ENCODE measurements at regions not wholly inside any gene's neighbourhood (a gene's known extent, or its start where the extent isn't known, plus 50 kb on each side); places are given as distances from the start of the nearest gene placed in this dataset.

GRCh38 chr13:78465250-78465649 is 138.1 kb downstream of the POU4F1 start:
- BruUV-seq (replicated peaks) = no TSS peak
- Mint-ChIP-seq H3K27ac (ENCODE audit: low read depth, unreplicated experiment) (no peak overlapping the region), H3K27me3 (ENCODE audit: insufficient read depth, unreplicated experiment) (peaks cover 13% of the 10 kb centered on the region), H3K36me3 (ENCODE audit: insufficient read depth, unreplicated experiment) (no peaks in the 10 kb centered on the region), H3K9me3 (ENCODE audit: unreplicated experiment) (no peaks in the 10 kb centered on the region), H3K4me3 (ENCODE audit: unreplicated experiment) (no peak overlapping the region), H3K4me1 (ENCODE audit: insufficient read depth, unreplicated experiment) (no peaks in the 10 kb centered on the region)
- POLR2A ChIA-PET = no interaction called here
- intact Hi-C loops (cut with micrococcal nuclease) = no loop called here
- no peak for TF ChIP-seq CTCF (IDR thresholded peaks at IDR 0.05; ENCODE audit: unreplicated experiment)
- CTCF ChIA-PET = no interaction called here
- no peak for DNase-seq (ENCODE audit: unreplicated experiment)

- ChIA-PET POLR2A (no interaction called here), CTCF (interaction anchor here (0.7 kb wide), 1 partner anchor 83 kb away, joined by 4 read pairs; no protein-coding TSS in a partner anchor)
- Mint-ChIP-seq H3K4me1 (ENCODE audit: insufficient read depth, unreplicated experiment) (no peaks in the 10 kb centered on the region), H3K9me3 (ENCODE audit: unreplicated experiment) (no peaks in the 10 kb centered on the region), H3K27me3 (ENCODE audit: insufficient read depth, unreplicated experiment) (no peaks in the 10 kb centered on the region), H3K36me3 (ENCODE audit: insufficient read depth, unreplicated experiment) (no peaks in the 10 kb centered on the region), H3K4me3 (ENCODE audit: unreplicated experiment) (no peak overlapping the region), H3K27ac (ENCODE audit: low read depth, unreplicated experiment) (no peak overlapping the region)
- intact Hi-C loops (cut with micrococcal nuclease) = no loop called here
- BruUV-seq (replicated peaks) = no TSS peak
- DNase-seq (ENCODE audit: unreplicated experiment) = no peak
- TF ChIP-seq CTCF (IDR thresholded peaks at IDR 0.05; ENCODE audit: unreplicated experiment) = no peak
These were observed 143.2 kb downstream of the POU4F1 start for GRCh38 chr13:78460176-78460575.

- no peak overlapping the region for H3K4me3 Mint-ChIP-seq (ENCODE audit: unreplicated experiment)
- no TSS peak for BruUV-seq (replicated peaks)
- H3K9me3 Mint-ChIP-seq (ENCODE audit: unreplicated experiment) = no peaks in the 10 kb centered on the region
- H3K27ac Mint-ChIP-seq (ENCODE audit: low read depth, unreplicated experiment) = no peak overlapping the region
- CTCF ChIA-PET = interaction anchor here (1.3 kb wide), 1 partner anchor 14 kb away, joined by 3 read pairs; no protein-coding TSS in a partner anchor
- intact Hi-C loops (cut with micrococcal nuclease) = no loop called here
- H3K36me3 Mint-ChIP-seq (ENCODE audit: insufficient read depth, unreplicated experiment) = no peaks in the 10 kb centered on the region
- DNase-seq (ENCODE audit: unreplicated experiment) = no peak
- POLR2A ChIA-PET = no interaction called here
- no peaks in the 10 kb centered on the region for H3K27me3 Mint-ChIP-seq (ENCODE audit: insufficient read depth, unreplicated experiment)
- no peak for TF ChIP-seq CTCF (IDR thresholded peaks at IDR 0.05; ENCODE audit: unreplicated experiment)
- no peaks in the 10 kb centered on the region for H3K4me1 Mint-ChIP-seq (ENCODE audit: insufficient read depth, unreplicated experiment)
These were observed 159.5 kb downstream of the POU4F1 start for GRCh38 chr13:78443839-78444238.

- ChIA-PET POLR2A (no interaction called here), CTCF (no interaction called here)
- intact Hi-C loops (cut with micrococcal nuclease) = no loop called here
- Mint-ChIP-seq H3K36me3 (ENCODE audit: insufficient read depth, unreplicated experiment) (no peaks in the 10 kb centered on the region), H3K27ac (ENCODE audit: low read depth, unreplicated experiment) (no peak overlapping the region), H3K4me3 (ENCODE audit: unreplicated experiment) (no peak overlapping the region), H3K27me3 (ENCODE audit: insufficient read depth, unreplicated experiment) (no peaks in the 10 kb centered on the region), H3K4me1 (ENCODE audit: insufficient read depth, unreplicated experiment) (no peaks in the 10 kb centered on the region), H3K9me3 (ENCODE audit: unreplicated experiment) (no peaks in the 10 kb centered on the region)
- TF ChIP-seq CTCF (IDR thresholded peaks at IDR 0.05; ENCODE audit: unreplicated experiment) = no peak
- no TSS peak for BruUV-seq (replicated peaks)
- no peak for DNase-seq (ENCODE audit: unreplicated experiment)
These were observed 165.6 kb downstream of the POU4F1 start for GRCh38 chr13:78437781-78438180.
